GM13976 (cell line): ENCODE measurements at regions not wholly inside any gene's neighbourhood (a gene's known extent, or its start where the extent isn't known, plus 50 kb on each side); places are given as distances from the start of the nearest gene placed in this dataset.

Experiments
- DNase-seq: peaks from one replicate; pipeline ENCODE4 v3.0.0; 2012; ENCODE audit warnings: low spot score
- in situ Hi-C: fragments of 300-500 bp; cut with MboI; formaldehyde crosslinking; loops from one replicate; pipeline ENCODE4 v1.12.0; 2022; ENCODE audit warnings: low sequenced_read_pairs, mixed read lengths, inconsistent platforms; ENCODE audit not compliant: unreplicated experiment
- TF ChIP-seq, protein P1 (sequence below): IDR thresholded peaks from 2 replicates; pipeline ENCODE4 v1.5.1; 2012; ENCODE audit warnings: borderline replicate concordance, mild to moderate bottlenecking; ENCODE audit not compliant: insufficient read depth; ENCODE audit errors: extremely low read depth, missing control alignments, control extremely low read depth

DNA sequence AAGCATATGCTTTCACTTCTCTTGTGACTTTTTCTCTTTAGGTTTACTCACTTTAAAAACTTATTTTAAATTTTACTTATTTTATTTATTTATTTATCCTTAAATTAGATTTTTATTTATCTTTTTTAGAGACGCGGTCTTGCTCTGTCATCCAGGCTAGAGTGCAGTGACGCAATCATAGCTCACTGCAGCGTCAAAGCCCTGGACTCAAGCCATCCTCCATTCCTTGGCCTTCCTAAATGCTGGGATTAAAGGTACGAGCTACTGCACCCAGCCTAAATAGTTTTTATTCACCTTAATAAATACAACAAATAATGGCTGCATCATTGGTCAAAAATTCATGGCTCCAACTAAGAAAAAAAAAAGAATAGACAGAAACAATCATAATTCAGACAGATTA is 415.7 kb upstream of the FIGN start:
- no peak for DNase-seq
- TF ChIP-seq, protein P1, sequence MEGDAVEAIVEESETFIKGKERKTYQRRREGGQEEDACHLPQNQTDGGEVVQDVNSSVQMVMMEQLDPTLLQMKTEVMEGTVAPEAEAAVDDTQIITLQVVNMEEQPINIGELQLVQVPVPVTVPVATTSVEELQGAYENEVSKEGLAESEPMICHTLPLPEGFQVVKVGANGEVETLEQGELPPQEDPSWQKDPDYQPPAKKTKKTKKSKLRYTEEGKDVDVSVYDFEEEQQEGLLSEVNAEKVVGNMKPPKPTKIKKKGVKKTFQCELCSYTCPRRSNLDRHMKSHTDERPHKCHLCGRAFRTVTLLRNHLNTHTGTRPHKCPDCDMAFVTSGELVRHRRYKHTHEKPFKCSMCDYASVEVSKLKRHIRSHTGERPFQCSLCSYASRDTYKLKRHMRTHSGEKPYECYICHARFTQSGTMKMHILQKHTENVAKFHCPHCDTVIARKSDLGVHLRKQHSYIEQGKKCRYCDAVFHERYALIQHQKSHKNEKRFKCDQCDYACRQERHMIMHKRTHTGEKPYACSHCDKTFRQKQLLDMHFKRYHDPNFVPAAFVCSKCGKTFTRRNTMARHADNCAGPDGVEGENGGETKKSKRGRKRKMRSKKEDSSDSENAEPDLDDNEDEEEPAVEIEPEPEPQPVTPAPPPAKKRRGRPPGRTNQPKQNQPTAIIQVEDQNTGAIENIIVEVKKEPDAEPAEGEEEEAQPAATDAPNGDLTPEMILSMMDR: no peak
- in situ Hi-C loops: no loop called here

DNA sequence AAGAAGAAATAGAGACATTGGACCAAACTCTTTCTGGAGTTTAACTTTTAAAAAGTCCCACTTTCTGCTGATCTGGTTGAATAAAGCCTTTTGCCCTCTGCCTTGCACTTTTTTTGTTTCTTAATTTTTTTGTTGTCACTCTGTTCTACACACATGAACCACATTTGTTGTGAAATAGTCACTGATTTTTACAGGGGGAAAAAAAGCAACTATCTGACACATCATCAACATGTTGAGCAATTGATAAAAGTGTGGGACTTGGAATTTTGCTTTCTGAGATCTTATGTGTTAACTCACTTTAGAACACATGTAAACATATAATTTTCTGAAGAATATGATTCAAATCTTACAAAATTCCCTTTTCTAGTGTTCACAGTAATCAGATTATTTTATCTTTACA is 414.8 kb upstream of the FIGN start:
- in situ Hi-C loops: no loop called here
- TF ChIP-seq, protein P1: no peak
- no peak for DNase-seq

DNA sequence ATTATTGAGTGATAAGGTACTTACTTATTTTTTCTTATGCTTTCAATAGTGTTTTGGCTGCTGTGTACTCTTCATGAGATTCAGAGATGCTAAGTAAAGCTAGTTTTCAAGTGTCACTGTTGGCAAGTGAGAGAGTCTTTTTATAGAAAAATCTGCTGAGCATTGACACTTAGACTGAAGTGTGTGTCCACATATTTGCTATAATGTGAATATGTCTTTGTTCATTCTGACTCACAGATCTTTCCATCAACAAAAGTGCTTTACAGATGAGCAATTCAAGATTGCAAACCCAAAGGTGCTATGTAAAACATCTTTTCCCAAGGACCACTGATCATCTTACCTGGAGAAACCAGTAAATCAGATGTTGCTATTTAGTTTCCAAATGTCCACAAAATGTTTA is 410.6 kb upstream of the FIGN start:
- no peak for DNase-seq
- TF ChIP-seq, protein P1: no peak
- in situ Hi-C loops: no loop called here

DNA sequence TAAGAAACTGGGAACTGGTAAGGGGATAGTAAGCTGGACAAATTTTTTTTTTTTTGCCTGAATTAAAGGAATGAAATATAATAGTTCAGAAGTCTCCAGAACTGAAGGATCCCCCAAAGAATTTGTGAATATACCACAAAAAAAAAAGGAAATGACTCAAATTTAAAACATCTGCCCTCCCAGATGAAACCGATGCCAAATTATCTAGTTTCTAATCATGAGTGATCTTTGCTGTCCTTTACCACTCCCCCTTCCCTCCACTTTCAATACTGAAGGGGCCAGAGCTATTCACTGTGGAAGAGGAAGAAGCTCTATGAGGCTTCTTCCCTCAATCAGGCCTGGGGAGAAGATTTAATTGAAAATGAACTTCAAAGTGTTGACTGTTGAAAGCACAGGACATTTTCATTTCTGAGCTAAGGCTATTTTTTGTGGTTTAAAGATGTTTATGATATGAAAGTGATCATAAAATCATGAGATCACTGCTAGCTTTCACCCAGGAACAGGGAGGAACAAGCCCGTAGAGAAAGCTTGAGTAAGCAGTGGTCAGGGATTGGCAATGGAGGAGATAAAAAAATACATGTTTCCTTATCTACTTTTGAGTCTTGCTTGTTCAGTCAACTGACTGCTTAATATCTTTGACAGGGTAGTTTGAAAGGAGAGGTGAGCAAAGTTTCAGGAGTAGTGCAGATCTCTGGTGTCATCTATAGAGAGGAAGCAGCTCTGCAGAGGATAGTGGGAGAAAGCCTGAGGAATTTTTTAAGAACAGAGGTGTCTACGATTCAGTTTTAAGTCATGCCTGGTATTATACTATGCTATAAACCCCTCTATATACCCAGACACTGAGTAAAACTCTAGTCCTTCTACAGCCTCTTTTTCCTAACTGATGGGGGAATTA is 409.5 kb upstream of the FIGN start:
- TF ChIP-seq, protein P1: no peak
- in situ Hi-C loops: no loop called here
- DNase-seq: no peak

DNA sequence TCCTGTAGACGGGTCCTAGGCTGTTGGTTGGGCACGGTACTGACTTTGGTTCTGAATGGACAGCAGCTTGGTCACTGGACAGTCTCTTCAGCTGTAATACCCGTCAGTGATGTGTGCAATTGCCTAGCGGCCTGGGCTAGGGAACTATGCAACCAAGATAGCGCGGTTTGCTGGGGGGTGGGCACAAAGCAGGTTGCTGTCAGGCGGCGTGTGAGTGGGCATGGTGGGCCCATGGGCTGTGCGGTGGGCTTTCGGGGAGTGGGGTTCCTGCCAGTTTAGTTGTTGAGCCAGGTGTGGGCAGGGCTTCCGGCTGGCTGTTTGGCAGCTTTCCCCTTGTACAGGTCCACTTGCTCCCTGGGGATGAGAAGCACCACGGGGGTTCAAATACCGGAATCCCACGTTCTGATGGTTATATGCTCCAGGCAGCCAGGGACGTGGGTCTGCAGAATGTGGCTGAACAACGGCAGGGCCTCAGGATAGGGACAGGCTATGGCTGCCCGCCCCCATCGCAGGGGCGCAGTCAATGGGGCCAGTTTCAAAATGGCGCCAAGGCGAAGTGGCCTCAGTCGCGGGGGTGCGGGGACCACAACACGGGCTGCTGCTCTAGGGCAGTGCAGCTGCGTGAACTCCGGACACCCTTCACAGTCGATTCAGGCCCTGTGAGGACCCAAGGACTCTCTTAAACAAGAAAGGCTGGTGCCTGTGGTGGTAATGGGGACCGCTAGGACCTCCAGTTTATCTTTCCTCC is 407.5 kb upstream of the FIGN start:
- no peak for DNase-seq
- in situ Hi-C loops: no loop called here
- TF ChIP-seq, protein P1: no peak

DNA sequence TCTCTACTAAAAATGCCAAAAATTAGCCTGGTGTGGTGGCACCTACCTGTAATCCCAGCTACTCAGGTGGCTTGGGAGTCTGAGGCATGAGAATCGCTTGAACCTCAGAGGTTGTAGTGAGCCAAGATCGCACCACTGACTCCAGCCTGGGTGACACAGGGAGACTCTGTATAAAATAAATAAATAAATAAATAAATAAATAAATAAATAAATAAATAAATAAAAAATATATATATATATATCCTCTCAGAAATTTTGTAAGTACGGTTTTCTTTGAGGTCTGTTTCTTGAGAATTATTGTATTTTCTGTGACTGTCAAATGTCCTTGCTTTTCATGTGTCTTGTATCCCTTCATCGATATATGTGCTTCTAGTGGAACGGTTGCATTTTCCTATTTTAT is 406.9 kb upstream of the FIGN start:
- TF ChIP-seq, protein P1: no peak
- in situ Hi-C loops: no loop called here
- DNase-seq: no peak
